Mesenchymal stem cell (in vitro differentiated cells and primary cell): ENCODE measurements at regions not wholly inside any gene's neighbourhood (a gene's known extent, or its start where the extent isn't known, plus 50 kb on each side); places are given as distances from the start of the nearest gene placed in this dataset.

ENCODE experiments used
- DNase-seq: peaks from one replicate; pipeline ENCODE4 v3.0.0-alpha.2; 2013
- H2AFZ ChIP-seq: one replicate; pipeline ENCODE4 v1.6.1; 2013; ENCODE audit warnings: low read depth, mild to moderate bottlenecking, control low read depth, inconsistent platforms, low read length, moderate library complexity
- H2AK5ac ChIP-seq: 2 replicates; pipeline ENCODE4 v1.6.1; 2013; ENCODE audit warnings: low read length, moderate library complexity, mild to moderate bottlenecking, inconsistent platforms; ENCODE audit not compliant: severe bottlenecking
- H2BK120ac ChIP-seq: one replicate; pipeline ENCODE4 v1.6.1; 2013; ENCODE audit warnings: low read depth, mild to moderate bottlenecking, inconsistent platforms, low read length, moderate library complexity
- H2BK12ac ChIP-seq, 2 experiments: one replicate each; pipeline ENCODE4 v1.6.1; 2013; ENCODE audit warnings: inconsistent platforms in 2 of 2, low read length in 2 of 2, mild to moderate bottlenecking in 2 of 2, moderate library complexity in 2 of 2, control low read depth in 1 of 2
- H2BK15ac ChIP-seq: one replicate; pipeline ENCODE4 v1.6.1; 2013; ENCODE audit warnings: mild to moderate bottlenecking, low read depth, inconsistent platforms; ENCODE audit not compliant: poor library complexity, severe bottlenecking
- H2BK5ac ChIP-seq: 2 replicates; pipeline ENCODE4 v1.6.1; 2013; ENCODE audit warnings: low read depth, mild to moderate bottlenecking, low read length, control low read depth, inconsistent platforms; ENCODE audit not compliant: poor library complexity, severe bottlenecking
- H3K14ac ChIP-seq, 2 experiments: one replicate each; pipeline ENCODE4 v1.6.1; 2013; ENCODE audit warnings: inconsistent platforms in 2 of 2, low read length in 2 of 2, control low read depth in 1 of 2, mild to moderate bottlenecking in 1 of 2, moderate library complexity in 1 of 2
- H3K18ac ChIP-seq, 2 experiments: one replicate each; pipeline ENCODE4 v1.6.1; 2013; ENCODE audit warnings: inconsistent platforms in 2 of 2, low read length in 2 of 2, control low read depth in 1 of 2, low read depth in 1 of 2, mild to moderate bottlenecking in 1 of 2
- H3K23ac ChIP-seq, 2 experiments: one replicate each; pipeline ENCODE4 v1.6.1; 2013; ENCODE audit warnings: inconsistent platforms in 2 of 2, low read length in 2 of 2, mild to moderate bottlenecking in 2 of 2, moderate library complexity in 2 of 2, control low read depth in 1 of 2
- H3K27ac ChIP-seq: 2 replicates; pipeline ENCODE4 v1.5.1; 2013; ENCODE audit warnings: mild to moderate bottlenecking, moderate library complexity, low read length, control low read depth, inconsistent platforms; ENCODE audit not compliant: poor library complexity, severe bottlenecking
- H3K27me3 ChIP-seq, 2 experiments: 2 replicates each; pipeline versions ENCODE4 v1.6.1 to v1.7.0; 2013; ENCODE audit warnings: low read length in 2 of 2, mild to moderate bottlenecking in 2 of 2, moderate library complexity in 2 of 2, control low read depth in 1 of 2, inconsistent platforms in 1 of 2; ENCODE audit not compliant: control insufficient read depth in 1 of 2, insufficient read depth in 1 of 2
- H3K36me3 ChIP-seq, 2 experiments: 2 replicates each; pipeline versions ENCODE4 v1.6.1 to v1.7.0; 2013; ENCODE audit warnings: low read length in 2 of 2, control low read depth in 1 of 2, inconsistent platforms in 1 of 2, low read depth in 1 of 2, mild to moderate bottlenecking in 1 of 2; ENCODE audit not compliant: insufficient read depth in 2 of 2, control insufficient read depth in 1 of 2
- H3K4ac ChIP-seq, 2 experiments: one replicate each; pipeline ENCODE4 v1.6.1; 2013; ENCODE audit warnings: inconsistent platforms in 2 of 2, low read length in 2 of 2, mild to moderate bottlenecking in 2 of 2, moderate library complexity in 2 of 2, control low read depth in 1 of 2, low read depth in 1 of 2
- H3K4me1 ChIP-seq: 2 replicates; pipeline ENCODE4 v1.6.1; 2013; ENCODE audit warnings: low read depth, low read length, control low read depth; ENCODE audit not compliant: control insufficient read depth, insufficient read depth
- H3K4me2 ChIP-seq: 2 replicates; pipeline ENCODE4 v1.6.1; 2013; ENCODE audit warnings: low read length, mild to moderate bottlenecking, inconsistent platforms; ENCODE audit not compliant: poor library complexity, severe bottlenecking
- H3K4me3 ChIP-seq, 2 experiments: 2 replicates each; pipeline versions ENCODE4 v1.5.1 to v1.7.0; 2013; ENCODE audit warnings: low read length in 2 of 2, mild to moderate bottlenecking in 2 of 2, control low read depth in 1 of 2, low read depth in 1 of 2; ENCODE audit not compliant: insufficient read depth in 1 of 2
- H3K79me1 ChIP-seq: replicated peaks from 2 replicates; pipeline ENCODE4 v1.6.1; 2013; ENCODE audit warnings: mild to moderate bottlenecking, control low read depth, low read length, inconsistent platforms; ENCODE audit not compliant: poor library complexity, severe bottlenecking
- H3K9ac ChIP-seq: 2 replicates; pipeline ENCODE4 v1.7.0; 2013; ENCODE audit warnings: mild to moderate bottlenecking, low read length, moderate library complexity
- H3K9me3 ChIP-seq: 2 replicates; pipeline ENCODE4 v1.7.0; 2013; ENCODE audit warnings: mild to moderate bottlenecking, low read length; ENCODE audit not compliant: control insufficient read depth
- H4K8ac ChIP-seq: one replicate; pipeline ENCODE4 v1.6.1; 2013; ENCODE audit warnings: inconsistent platforms, mild to moderate bottlenecking, low read length, moderate library complexity
- H4K91ac ChIP-seq: one replicate; pipeline ENCODE4 v1.6.1; 2013; ENCODE audit warnings: mild to moderate bottlenecking, low read length, inconsistent platforms
- WGBS: methylation state at CpG from one replicate; pipeline ENCODE4 v1.1.7; 2013; ENCODE audit warnings: mixed read lengths; 5-methylcytosine and 5-hydroxymethylcytosine counted together

DNA sequence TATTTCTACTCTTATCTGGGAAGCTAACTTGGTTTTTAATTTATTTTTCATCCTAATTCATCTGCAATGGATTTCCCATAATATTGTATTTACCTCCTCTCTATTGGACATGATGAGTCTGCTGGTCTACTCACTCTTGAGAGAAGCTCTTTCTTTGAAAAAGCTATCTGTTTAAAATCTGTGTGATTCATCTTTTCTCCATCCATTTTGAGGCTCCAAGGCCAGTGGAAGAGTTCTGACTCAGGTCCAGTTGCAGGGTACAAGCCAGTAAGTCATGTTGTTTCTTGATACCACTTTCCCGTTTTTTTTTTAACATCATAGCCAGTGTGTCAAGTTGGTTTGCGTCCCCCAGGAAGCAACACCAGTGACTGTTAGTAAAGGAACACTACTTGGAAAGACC, 160.3 kb upstream of the BMP4 start:
- no peak overlapping the region for H3K9ac ChIP-seq
- no peak overlapping the region for H2BK120ac ChIP-seq
- H3K36me3 ChIP-seq, result no peaks in the 10 kb centered on the region
- H3K4me2 ChIP-seq, result no peak overlapping the region
- H2BK5ac ChIP-seq, result no peak overlapping the region
- no peak overlapping the region for H3K4me3 ChIP-seq
- no peak overlapping the region for H3K4ac ChIP-seq
- H3K14ac ChIP-seq, result no peak overlapping the region
- no peak overlapping the region for H3K23ac ChIP-seq
- no peak overlapping the region for H4K8ac ChIP-seq
- no peaks in the 10 kb centered on the region for H3K4me1 ChIP-seq
- H2AK5ac ChIP-seq, result no peak overlapping the region
- H3K27me3 ChIP-seq, result peaks cover 0 to 3% of the 10 kb centered on the region in 2 experiments
- no peak overlapping the region for H4K91ac ChIP-seq
- WGBS, result 55% methylated on average over 1 of the region's 2 CpGs
- no peaks in the 10 kb centered on the region for H3K9me3 ChIP-seq
- H2BK15ac ChIP-seq, result no peak overlapping the region
- no peak overlapping the region for H3K18ac ChIP-seq
- no peaks in the 10 kb centered on the region for H3K79me1 ChIP-seq
- H3K27ac ChIP-seq, result no peak overlapping the region
- H2AFZ ChIP-seq, result no peak overlapping the region
- DNase-seq, result no peak
- H2BK12ac ChIP-seq, result no peak overlapping the region

DNA sequence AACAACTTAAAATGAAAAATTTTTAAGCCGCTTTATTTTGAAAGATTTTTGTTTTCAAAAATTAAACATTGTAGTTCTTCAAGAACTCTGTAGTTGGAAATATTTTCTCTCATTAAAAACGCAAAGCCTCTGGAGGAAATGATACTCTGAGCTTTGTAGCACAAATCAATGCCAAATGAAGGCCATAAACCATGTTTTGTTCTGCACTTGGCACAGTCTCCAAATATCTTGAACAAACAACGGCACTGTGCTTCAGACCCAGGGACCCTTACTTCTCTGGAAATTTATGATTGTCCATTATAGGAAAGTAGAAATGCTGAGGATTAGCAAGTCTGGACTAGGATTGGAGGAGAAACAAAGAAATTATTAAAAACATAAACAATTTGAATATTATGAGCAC, 160.8 kb upstream of the BMP4 start:
- H4K91ac ChIP-seq, result no peak overlapping the region
- peaks cover 0 to 3% of the 10 kb centered on the region in 2 experiments for H3K27me3 ChIP-seq
- no peak overlapping the region for H3K27ac ChIP-seq
- no peak overlapping the region for H3K23ac ChIP-seq
- H4K8ac ChIP-seq, result no peak overlapping the region
- H3K14ac ChIP-seq, result no peak overlapping the region
- no peak overlapping the region for H2BK120ac ChIP-seq
- H3K9me3 ChIP-seq, result no peaks in the 10 kb centered on the region
- no peak overlapping the region for H2BK12ac ChIP-seq
- no peaks in the 10 kb centered on the region for H3K36me3 ChIP-seq
- no peak overlapping the region for H3K4me3 ChIP-seq
- H2AFZ ChIP-seq, result no peak overlapping the region
- no peaks in the 10 kb centered on the region for H3K79me1 ChIP-seq
- H3K9ac ChIP-seq, result no peak overlapping the region
- no peak for DNase-seq
- no peak overlapping the region for H2BK5ac ChIP-seq
- no peak overlapping the region for H3K4ac ChIP-seq
- H3K4me2 ChIP-seq, result no peak overlapping the region
- no peak overlapping the region for H2AK5ac ChIP-seq
- no peak overlapping the region for H3K18ac ChIP-seq
- no peak overlapping the region for H2BK15ac ChIP-seq
- WGBS, result 100% methylated on average over 1 of the region's 3 CpGs
- no peaks in the 10 kb centered on the region for H3K4me1 ChIP-seq

DNA sequence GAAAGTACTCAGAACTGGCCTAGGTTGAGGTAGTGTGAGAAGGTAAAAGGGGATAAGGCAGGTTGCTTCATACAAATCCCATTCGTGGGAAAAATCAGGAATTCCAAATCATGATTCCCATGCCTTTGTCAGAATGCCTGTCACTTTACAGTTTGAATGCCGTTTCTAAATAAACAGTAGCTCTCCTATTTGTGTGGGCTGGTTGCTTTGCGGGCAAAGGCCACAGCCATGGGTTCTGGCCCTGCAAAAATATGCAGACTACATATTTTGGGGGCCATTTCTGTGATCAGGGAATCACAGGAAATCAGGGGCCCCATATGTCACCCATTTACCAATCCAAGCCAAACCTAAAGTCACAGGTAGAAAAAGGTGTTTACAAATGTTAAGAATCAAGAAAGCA, 161.3 kb upstream of the BMP4 start:
- H4K8ac ChIP-seq, result no peak overlapping the region
- DNase-seq, result no peak
- 96% methylated on average over 3 of the region's 3 CpGs for WGBS
- no peak overlapping the region for H4K91ac ChIP-seq
- H3K9ac ChIP-seq, result no peak overlapping the region
- no peaks in the 10 kb centered on the region for H3K36me3 ChIP-seq
- no peak overlapping the region for H3K4me3 ChIP-seq
- H3K23ac ChIP-seq, result no peak overlapping the region
- no peaks in the 10 kb centered on the region for H3K79me1 ChIP-seq
- H3K4me1 ChIP-seq, result no peaks in the 10 kb centered on the region
- no peak overlapping the region for H3K18ac ChIP-seq
- no peak overlapping the region for H2BK120ac ChIP-seq
- no peak overlapping the region for H2BK12ac ChIP-seq
- H2BK15ac ChIP-seq, result no peak overlapping the region
- no peak overlapping the region for H3K14ac ChIP-seq
- H3K9me3 ChIP-seq, result no peaks in the 10 kb centered on the region
- H3K4me2 ChIP-seq, result no peak overlapping the region
- no peak overlapping the region for H2AK5ac ChIP-seq
- no peak overlapping the region for H2BK5ac ChIP-seq
- H3K4ac ChIP-seq, result no peak overlapping the region
- H3K27ac ChIP-seq, result no peak overlapping the region
- H2AFZ ChIP-seq, result no peak overlapping the region
- peaks cover 0 to 3% of the 10 kb centered on the region in 2 experiments for H3K27me3 ChIP-seq

DNA sequence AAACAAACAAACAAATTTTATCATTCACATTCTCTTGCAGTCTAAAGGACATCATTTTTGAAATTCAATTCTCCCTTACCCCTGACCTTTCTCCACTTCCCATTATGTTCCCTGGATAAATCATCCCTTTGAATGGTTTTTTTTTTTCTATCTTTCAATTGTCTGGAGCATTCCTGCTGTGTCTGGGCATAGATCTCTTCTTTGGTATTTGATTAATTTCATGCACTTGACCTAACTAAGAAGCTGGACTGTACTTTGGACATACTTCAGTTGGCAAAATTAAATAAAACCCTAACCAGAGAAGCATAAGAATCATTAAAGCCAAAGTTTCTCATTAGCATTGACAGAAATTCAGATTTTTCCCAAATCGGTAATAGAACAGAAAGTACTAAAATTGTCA, 163.6 kb upstream of the BMP4 start:
- H3K9ac ChIP-seq, result no peak overlapping the region
- H3K27me3 ChIP-seq, result peaks cover 0 to 3% of the 10 kb centered on the region in 2 experiments
- H3K14ac ChIP-seq, result no peak overlapping the region
- no peak overlapping the region for H4K91ac ChIP-seq
- H3K27ac ChIP-seq, result no peak overlapping the region
- no peak overlapping the region for H2BK15ac ChIP-seq
- H2AK5ac ChIP-seq, result no peak overlapping the region
- H4K8ac ChIP-seq, result no peak overlapping the region
- no peak overlapping the region for H2AFZ ChIP-seq
- WGBS, result 100% methylated on average over 1 of the region's 1 CpG
- no peaks in the 10 kb centered on the region for H3K4me1 ChIP-seq
- H3K18ac ChIP-seq, result no peak overlapping the region
- H3K23ac ChIP-seq, result no peak overlapping the region
- no peak overlapping the region for H2BK120ac ChIP-seq
- H3K4me3 ChIP-seq, result no peak overlapping the region
- no peak overlapping the region for H3K4ac ChIP-seq
- no peak overlapping the region for H2BK12ac ChIP-seq
- no peak overlapping the region for H2BK5ac ChIP-seq
- no peak overlapping the region for H3K4me2 ChIP-seq
- H3K79me1 ChIP-seq, result no peaks in the 10 kb centered on the region
- no peaks in the 10 kb centered on the region for H3K9me3 ChIP-seq
- no peaks in the 10 kb centered on the region for H3K36me3 ChIP-seq
- no peak for DNase-seq
